ENCODE measurements at regions not wholly inside any gene's neighbourhood (a gene's known extent, or its start where the extent isn't known, plus 50 kb on each side); places are given as distances from the start of the nearest gene placed in this dataset.

DNA sequence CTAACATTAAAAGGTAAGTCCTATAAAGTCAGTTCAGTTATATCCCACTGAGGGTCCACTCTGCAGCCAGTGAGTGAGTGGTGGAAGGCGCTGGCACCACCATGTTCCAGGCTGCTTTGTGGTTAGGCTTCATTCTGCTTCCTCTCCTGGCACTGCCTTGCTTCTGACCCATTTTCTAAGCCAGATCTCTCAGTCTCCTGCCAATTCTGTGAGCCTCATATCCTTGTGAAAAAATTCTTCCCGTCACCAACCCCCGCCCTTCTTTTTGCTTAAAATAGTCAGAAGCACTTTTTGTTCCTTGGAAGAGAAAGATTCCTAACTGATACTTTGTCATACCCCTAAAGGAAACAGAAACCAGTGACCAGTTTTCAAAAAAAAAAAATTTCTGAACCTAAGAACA lies 139.8 kb upstream of the NCK2 start:
- H2BK120ac ChIP-seq (ENCODE audit: low read depth, low read length) = no peak overlapping the region
- H3K27ac ChIP-seq (replicated peaks; ENCODE audit: low read length) = no peak overlapping the region
- no peak overlapping the region for H3K4ac ChIP-seq (ENCODE audit: low read length)
- H2AFZ ChIP-seq (ENCODE audit: low read length) = no peak overlapping the region
- no peak overlapping the region for H3K14ac ChIP-seq (ENCODE audit: low read length)
- WGBS, 2 donors (ENCODE audit: extremely low coverage in 2 of 2, insufficient read length in 2 of 2, insufficient replicate concordance in 1 of 2) = no CpG with 5 or more reads among the region's 3 CpGs
- no peak overlapping the region for H3K18ac ChIP-seq (ENCODE audit: low read length)
- H3K4me2 ChIP-seq (ENCODE audit: insufficient read depth, low read length, poor library complexity, severe bottlenecking) = no peak overlapping the region
- H4K8ac ChIP-seq (ENCODE audit: low read depth, low read length) = no peak overlapping the region
- H2BK12ac ChIP-seq (ENCODE audit: low read length) = no peak overlapping the region
- no peak overlapping the region for H2BK5ac ChIP-seq (ENCODE audit: low read length)
- H3K4me3 ChIP-seq (ENCODE audit: low read length in 2 of 2) = no peak overlapping the region
- H3K27me3 ChIP-seq (ENCODE audit: control insufficient read depth in 3 of 3, insufficient read depth in 3 of 3, low read depth in 1 of 3, low read length in 3 of 3) = no peaks in the 10 kb centered on the region
- H3K9me3 ChIP-seq (replicated peaks in 1 of 2; ENCODE audit: control insufficient read depth in 2 of 2, insufficient read depth in 1 of 2, low read depth in 1 of 2, low read length in 2 of 2) = no peaks in the 10 kb centered on the region
- H3K36me3 ChIP-seq (replicated peaks in 1 of 2; ENCODE audit: control insufficient read depth in 2 of 2, insufficient read depth in 2 of 2, low read length in 2 of 2) = no peaks in the 10 kb centered on the region
- H2AK5ac ChIP-seq (ENCODE audit: low read depth, low read length) = no peak overlapping the region
- no peak overlapping the region for H3K9ac ChIP-seq (ENCODE audit: low read depth, low read length, poor library complexity)
- no peak for DNase-seq (ENCODE audit: low spot score)
- H3K4me1 ChIP-seq (ENCODE audit: control insufficient read depth in 2 of 2, insufficient read depth in 1 of 2, low read depth in 1 of 2, low read length in 2 of 2) = peaks cover 0 to 3% of the 10 kb centered on the region in 2 donors
- no peak overlapping the region for H3K23ac ChIP-seq (ENCODE audit: low read depth, low read length, poor library complexity)
- H4K91ac ChIP-seq (ENCODE audit: low read depth, low read length, poor library complexity) = no peak overlapping the region
- H3K79me1 ChIP-seq (ENCODE audit: low read depth, low read length) = no peaks in the 10 kb centered on the region
- no peak overlapping the region for H2BK15ac ChIP-seq (ENCODE audit: low read length)

DNA sequence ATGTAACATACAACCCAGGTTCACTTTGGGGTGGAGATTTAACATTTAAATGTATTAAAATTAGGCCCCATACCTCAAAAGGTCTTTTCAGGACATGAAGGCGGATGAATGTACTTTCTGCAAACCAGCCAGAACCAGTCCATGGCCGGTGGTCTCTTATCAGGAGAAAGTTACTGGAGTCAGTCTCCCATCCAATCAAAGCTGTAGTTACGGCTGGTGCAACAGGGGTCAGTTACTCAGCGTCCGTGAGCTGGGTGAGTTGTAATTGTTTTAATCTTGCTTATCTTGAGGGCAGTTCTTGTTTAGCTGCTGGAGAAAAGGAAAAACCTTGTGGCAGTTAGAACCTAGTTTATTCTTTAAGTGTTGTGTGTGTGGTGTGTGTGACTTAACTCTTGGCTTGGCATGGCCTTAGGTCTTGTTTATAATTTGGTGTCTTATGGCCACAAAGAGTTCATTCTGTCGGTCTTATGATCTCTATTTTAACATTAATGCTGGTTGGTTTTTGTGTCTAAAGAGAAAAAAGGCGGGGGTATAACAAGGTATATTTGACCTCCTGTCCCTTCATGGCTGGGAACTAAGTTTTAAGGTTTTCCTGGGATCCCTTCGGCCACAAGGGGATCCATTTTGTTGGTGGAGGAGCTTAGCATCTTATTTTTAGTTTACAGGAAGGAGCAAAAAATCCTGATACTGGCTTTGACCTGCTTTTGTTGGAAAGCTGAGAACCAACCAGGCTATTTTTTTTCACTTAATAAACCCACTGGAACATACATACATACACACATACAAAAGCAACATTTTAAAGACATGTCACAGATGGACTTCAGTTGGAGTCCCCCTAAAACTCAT lies 143.5 kb upstream of the NCK2 start:
- H3K18ac ChIP-seq (ENCODE audit: low read length) = no peak overlapping the region
- H2BK12ac ChIP-seq (ENCODE audit: low read length) = no peak overlapping the region
- WGBS, 2 donors (ENCODE audit: extremely low coverage in 2 of 2, insufficient read length in 2 of 2, insufficient replicate concordance in 1 of 2) = no CpG with 5 or more reads among the region's 8 CpGs
- no peaks in the 10 kb centered on the region for H3K9me3 ChIP-seq (replicated peaks in 1 of 2; ENCODE audit: control insufficient read depth in 2 of 2, insufficient read depth in 1 of 2, low read depth in 1 of 2, low read length in 2 of 2)
- no peak overlapping the region for H3K14ac ChIP-seq (ENCODE audit: low read length)
- H3K36me3 ChIP-seq (replicated peaks in 1 of 2; ENCODE audit: control insufficient read depth in 2 of 2, insufficient read depth in 2 of 2, low read length in 2 of 2) = no peaks in the 10 kb centered on the region
- no peak overlapping the region for H2BK120ac ChIP-seq (ENCODE audit: low read depth, low read length)
- no peak overlapping the region for H2AK5ac ChIP-seq (ENCODE audit: low read depth, low read length)
- H4K91ac ChIP-seq (ENCODE audit: low read depth, low read length, poor library complexity) = no peak overlapping the region
- H3K4me3 ChIP-seq (ENCODE audit: low read length in 2 of 2) = no peak overlapping the region
- H3K27ac ChIP-seq (replicated peaks; ENCODE audit: low read length) = no peak overlapping the region
- no peak overlapping the region for H2BK5ac ChIP-seq (ENCODE audit: low read length)
- H3K9ac ChIP-seq (ENCODE audit: low read depth, low read length, poor library complexity) = no peak overlapping the region
- H4K8ac ChIP-seq (ENCODE audit: low read depth, low read length) = no peak overlapping the region
- no peak overlapping the region for H3K4ac ChIP-seq (ENCODE audit: low read length)
- H2AFZ ChIP-seq (ENCODE audit: low read length) = peak overlapping the region; percentile 51
- peaks cover 0 to 2% of the 10 kb centered on the region in 2 donors for H3K4me1 ChIP-seq (ENCODE audit: control insufficient read depth in 2 of 2, insufficient read depth in 1 of 2, low read depth in 1 of 2, low read length in 2 of 2)
- no peak for DNase-seq (ENCODE audit: low spot score)
- no peaks in the 10 kb centered on the region for H3K79me1 ChIP-seq (ENCODE audit: low read depth, low read length)
- H3K23ac ChIP-seq (ENCODE audit: low read depth, low read length, poor library complexity) = no peak overlapping the region
- H2BK15ac ChIP-seq (ENCODE audit: low read length) = no peak overlapping the region
- H3K27me3 ChIP-seq (ENCODE audit: control insufficient read depth in 3 of 3, insufficient read depth in 3 of 3, low read depth in 1 of 3, low read length in 3 of 3) = no peaks in the 10 kb centered on the region
- H3K4me2 ChIP-seq (ENCODE audit: insufficient read depth, low read length, poor library complexity, severe bottlenecking) = no peak overlapping the region

DNA sequence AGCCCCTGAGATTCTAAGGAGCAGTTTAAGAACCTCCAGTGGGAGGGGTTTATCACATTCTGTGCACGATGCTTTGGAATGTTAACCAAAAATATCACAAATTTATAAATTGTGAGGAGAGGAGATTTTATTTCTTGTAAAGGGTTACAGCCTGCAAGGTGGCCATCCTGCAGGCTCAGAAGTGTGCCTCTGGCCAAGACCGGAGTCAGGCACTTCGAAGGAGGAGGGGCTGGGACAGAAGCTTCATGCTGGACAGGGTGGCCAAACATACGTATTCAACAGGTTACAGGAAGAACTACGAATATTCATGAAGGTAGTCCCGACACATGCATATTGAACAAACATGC lies 144.1 kb upstream of the NCK2 start:
- no peaks in the 10 kb centered on the region for H3K27me3 ChIP-seq (ENCODE audit: control insufficient read depth in 3 of 3, insufficient read depth in 3 of 3, low read depth in 1 of 3, low read length in 3 of 3)
- H3K4ac ChIP-seq (ENCODE audit: low read length) = no peak overlapping the region
- no peak overlapping the region for H3K14ac ChIP-seq (ENCODE audit: low read length)
- DNase-seq (ENCODE audit: low spot score) = no peak
- no peaks in the 10 kb centered on the region for H3K79me1 ChIP-seq (ENCODE audit: low read depth, low read length)
- WGBS, 2 donors (ENCODE audit: extremely low coverage in 2 of 2, insufficient read length in 2 of 2, insufficient replicate concordance in 1 of 2) = no CpG with 5 or more reads among the region's 6 CpGs
- H4K8ac ChIP-seq (ENCODE audit: low read depth, low read length) = no peak overlapping the region
- no peak overlapping the region for H3K9ac ChIP-seq (ENCODE audit: low read depth, low read length, poor library complexity)
- no peaks in the 10 kb centered on the region for H3K9me3 ChIP-seq (replicated peaks in 1 of 2; ENCODE audit: control insufficient read depth in 2 of 2, insufficient read depth in 1 of 2, low read depth in 1 of 2, low read length in 2 of 2)
- H3K4me1 ChIP-seq (ENCODE audit: control insufficient read depth in 2 of 2, insufficient read depth in 1 of 2, low read depth in 1 of 2, low read length in 2 of 2) = peaks cover 0 to 2% of the 10 kb centered on the region in 2 donors
- no peak overlapping the region for H3K4me2 ChIP-seq (ENCODE audit: insufficient read depth, low read length, poor library complexity, severe bottlenecking)
- H2BK5ac ChIP-seq (ENCODE audit: low read length) = no peak overlapping the region
- H3K36me3 ChIP-seq (replicated peaks in 1 of 2; ENCODE audit: control insufficient read depth in 2 of 2, insufficient read depth in 2 of 2, low read length in 2 of 2) = no peaks in the 10 kb centered on the region
- no peak overlapping the region for H2BK15ac ChIP-seq (ENCODE audit: low read length)
- no peak overlapping the region for H2AK5ac ChIP-seq (ENCODE audit: low read depth, low read length)
- no peak overlapping the region for H3K18ac ChIP-seq (ENCODE audit: low read length)
- H3K27ac ChIP-seq (replicated peaks; ENCODE audit: low read length) = no peak overlapping the region
- no peak overlapping the region for H4K91ac ChIP-seq (ENCODE audit: low read depth, low read length, poor library complexity)
- H2BK12ac ChIP-seq (ENCODE audit: low read length) = no peak overlapping the region
- no peak overlapping the region for H3K23ac ChIP-seq (ENCODE audit: low read depth, low read length, poor library complexity)
- no peak overlapping the region for H3K4me3 ChIP-seq (ENCODE audit: low read length in 2 of 2)
- H2AFZ ChIP-seq (ENCODE audit: low read length) = peak overlapping the region; percentile 51
- no peak overlapping the region for H2BK120ac ChIP-seq (ENCODE audit: low read depth, low read length)

DNA sequence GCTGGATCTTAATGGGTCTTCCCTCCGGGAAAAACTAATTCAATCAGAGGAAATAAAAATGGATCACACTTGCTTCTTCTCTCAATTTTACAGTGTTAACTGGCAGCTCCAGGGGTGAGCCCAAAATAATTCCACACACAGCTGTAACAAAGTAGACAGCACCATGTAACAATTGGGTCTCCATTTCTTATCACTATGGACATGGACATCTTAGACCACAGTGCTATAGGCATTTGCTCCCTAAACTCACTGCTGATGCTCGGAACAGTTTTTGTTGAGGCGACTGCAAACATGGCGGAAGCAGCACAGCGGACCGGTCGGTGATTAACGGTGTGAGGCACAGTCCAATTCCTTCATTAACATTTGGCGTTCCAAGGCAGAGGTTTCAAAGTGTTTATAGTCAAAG lies 144.7 kb upstream of the NCK2 start:
- Histone ChIP-seq H3K27me3 (ENCODE audit: control insufficient read depth in 3 of 3, insufficient read depth in 3 of 3, low read depth in 1 of 3, low read length in 3 of 3) (no peaks in the 10 kb centered on the region), H3K14ac (ENCODE audit: low read length) (no peak overlapping the region), H3K4ac (ENCODE audit: low read length) (no peak overlapping the region), H4K91ac (ENCODE audit: low read depth, low read length, poor library complexity) (no peak overlapping the region), H2AFZ (ENCODE audit: low read length) (no peak overlapping the region), H2BK12ac (ENCODE audit: low read length) (no peak overlapping the region), H3K4me2 (ENCODE audit: insufficient read depth, low read length, poor library complexity, severe bottlenecking) (no peak overlapping the region), H2BK15ac (ENCODE audit: low read length) (no peak overlapping the region), H3K36me3 (replicated peaks in 1 of 2; ENCODE audit: control insufficient read depth in 2 of 2, insufficient read depth in 2 of 2, low read length in 2 of 2) (no peaks in the 10 kb centered on the region), H3K9me3 (replicated peaks in 1 of 2; ENCODE audit: control insufficient read depth in 2 of 2, insufficient read depth in 1 of 2, low read depth in 1 of 2, low read length in 2 of 2) (no peaks in the 10 kb centered on the region), H2BK120ac (ENCODE audit: low read depth, low read length) (no peak overlapping the region), H3K27ac (replicated peaks; ENCODE audit: low read length) (no peak overlapping the region), H3K79me1 (ENCODE audit: low read depth, low read length) (no peaks in the 10 kb centered on the region), H2AK5ac (ENCODE audit: low read depth, low read length) (no peak overlapping the region), H3K4me1 (ENCODE audit: control insufficient read depth in 2 of 2, insufficient read depth in 1 of 2, low read depth in 1 of 2, low read length in 2 of 2) (peaks cover 0 to 2% of the 10 kb centered on the region in 2 donors), H2BK5ac (ENCODE audit: low read length) (no peak overlapping the region), H3K9ac (ENCODE audit: low read depth, low read length, poor library complexity) (no peak overlapping the region), H4K8ac (ENCODE audit: low read depth, low read length) (no peak overlapping the region), H3K23ac (ENCODE audit: low read depth, low read length, poor library complexity) (no peak overlapping the region), H3K18ac (ENCODE audit: low read length) (no peak overlapping the region), H3K4me3 (ENCODE audit: low read length in 2 of 2) (no peak overlapping the region)
- no peak for DNase-seq (ENCODE audit: low spot score)
- WGBS, 2 donors (ENCODE audit: extremely low coverage in 2 of 2, insufficient read length in 2 of 2, insufficient replicate concordance in 1 of 2) = no CpG with 5 or more reads among the region's 9 CpGs
